PC-3 (cell line): ENCODE measurements at regions not wholly inside any gene's neighbourhood (a gene's known extent, or its start where the extent isn't known, plus 50 kb on each side); places are given as distances from the start of the nearest gene placed in this dataset.

Experiments
- EZH2 ChIP-seq: fragments of 300-600 bp; sonication (generic); IDR thresholded peaks from one replicate; pipeline ENCODE4 v1.6.1; 2017; ENCODE audit warnings: antibody characterized with exemption, mild to moderate bottlenecking, low read length; ENCODE audit not compliant: unreplicated experiment
- EZH2phosphoT487 ChIP-seq: fragments of 300-600 bp; sonication (generic); IDR thresholded peaks from 2 replicates; pipeline ENCODE4 v1.6.1; 2018; ENCODE audit warnings: mild to moderate bottlenecking, antibody characterized with exemption, low read length, borderline replicate concordance
- TF ChIP-seq, protein P1 (sequence below): fragments of 300-600 bp; sonication (generic); conservative IDR thresholded peaks from 2 replicates; pipeline ENCODE4 v1.5.1; 2017; ENCODE audit warnings: antibody characterized with exemption, low read depth, mild to moderate bottlenecking, low read length

- TF ChIP-seq, protein P1, sequence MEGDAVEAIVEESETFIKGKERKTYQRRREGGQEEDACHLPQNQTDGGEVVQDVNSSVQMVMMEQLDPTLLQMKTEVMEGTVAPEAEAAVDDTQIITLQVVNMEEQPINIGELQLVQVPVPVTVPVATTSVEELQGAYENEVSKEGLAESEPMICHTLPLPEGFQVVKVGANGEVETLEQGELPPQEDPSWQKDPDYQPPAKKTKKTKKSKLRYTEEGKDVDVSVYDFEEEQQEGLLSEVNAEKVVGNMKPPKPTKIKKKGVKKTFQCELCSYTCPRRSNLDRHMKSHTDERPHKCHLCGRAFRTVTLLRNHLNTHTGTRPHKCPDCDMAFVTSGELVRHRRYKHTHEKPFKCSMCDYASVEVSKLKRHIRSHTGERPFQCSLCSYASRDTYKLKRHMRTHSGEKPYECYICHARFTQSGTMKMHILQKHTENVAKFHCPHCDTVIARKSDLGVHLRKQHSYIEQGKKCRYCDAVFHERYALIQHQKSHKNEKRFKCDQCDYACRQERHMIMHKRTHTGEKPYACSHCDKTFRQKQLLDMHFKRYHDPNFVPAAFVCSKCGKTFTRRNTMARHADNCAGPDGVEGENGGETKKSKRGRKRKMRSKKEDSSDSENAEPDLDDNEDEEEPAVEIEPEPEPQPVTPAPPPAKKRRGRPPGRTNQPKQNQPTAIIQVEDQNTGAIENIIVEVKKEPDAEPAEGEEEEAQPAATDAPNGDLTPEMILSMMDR, result no peak
- TF ChIP-seq EZH2 (no peak), EZH2phosphoT487 (no peak)
Measured at GRCh38 chr6:55696501-55696900, 117.5 kb upstream of the HMGCLL1 start.
